BJ (cell line): ENCODE measurements at regions not wholly inside any gene's neighbourhood (a gene's known extent, or its start where the extent isn't known, plus 50 kb on each side); places are given as distances from the start of the nearest gene placed in this dataset.

Experiments used
- CTCF ChIA-PET: fragments of 350-600 bp; formaldehyde crosslinking; extraction: SDS; loops from one replicate; lab custom pipeline; 2021; ENCODE audit warnings: antibody characterized with exemption, inconsistent platforms; lab: Yijun Ruan, JAX
- POLR2A ChIA-PET: fragments of 300-600 bp; sonication (Branson Sonifier 250); formaldehyde crosslinking; extraction: SDS; loops from one replicate; lab custom pipeline; 2021; ENCODE audit warnings: antibody characterized with exemption; lab: Charles Lee
- DNase-seq: peaks from one replicate; pipeline ENCODE4 v3.0.0-alpha.2; 2011; ENCODE audit warnings: low read depth
- H3K27me3 ChIP-seq: 2 replicates; pipeline ENCODE4 v1.6.0; 2011; ENCODE audit warnings: low read length; ENCODE audit not compliant: control insufficient read depth, insufficient read depth
- H3K36me3 ChIP-seq: 2 replicates; pipeline ENCODE4 v1.5.1; 2011; ENCODE audit warnings: low read length; ENCODE audit not compliant: control insufficient read depth, insufficient read depth
- H3K4me3 ChIP-seq: 2 replicates; pipeline ENCODE4 v1.5.1; 2011; ENCODE audit warnings: low read depth, mild to moderate bottlenecking, control low read depth, low read length
- TF ChIP-seq, protein P1 (sequence below): IDR thresholded peaks from 2 replicates; pipeline ENCODE4 v1.5.1; 2011; ENCODE audit warnings: low read depth, mild to moderate bottlenecking, control low read depth, inconsistent platforms, low read length, moderate library complexity; ENCODE audit not compliant: insufficient read depth

DNA sequence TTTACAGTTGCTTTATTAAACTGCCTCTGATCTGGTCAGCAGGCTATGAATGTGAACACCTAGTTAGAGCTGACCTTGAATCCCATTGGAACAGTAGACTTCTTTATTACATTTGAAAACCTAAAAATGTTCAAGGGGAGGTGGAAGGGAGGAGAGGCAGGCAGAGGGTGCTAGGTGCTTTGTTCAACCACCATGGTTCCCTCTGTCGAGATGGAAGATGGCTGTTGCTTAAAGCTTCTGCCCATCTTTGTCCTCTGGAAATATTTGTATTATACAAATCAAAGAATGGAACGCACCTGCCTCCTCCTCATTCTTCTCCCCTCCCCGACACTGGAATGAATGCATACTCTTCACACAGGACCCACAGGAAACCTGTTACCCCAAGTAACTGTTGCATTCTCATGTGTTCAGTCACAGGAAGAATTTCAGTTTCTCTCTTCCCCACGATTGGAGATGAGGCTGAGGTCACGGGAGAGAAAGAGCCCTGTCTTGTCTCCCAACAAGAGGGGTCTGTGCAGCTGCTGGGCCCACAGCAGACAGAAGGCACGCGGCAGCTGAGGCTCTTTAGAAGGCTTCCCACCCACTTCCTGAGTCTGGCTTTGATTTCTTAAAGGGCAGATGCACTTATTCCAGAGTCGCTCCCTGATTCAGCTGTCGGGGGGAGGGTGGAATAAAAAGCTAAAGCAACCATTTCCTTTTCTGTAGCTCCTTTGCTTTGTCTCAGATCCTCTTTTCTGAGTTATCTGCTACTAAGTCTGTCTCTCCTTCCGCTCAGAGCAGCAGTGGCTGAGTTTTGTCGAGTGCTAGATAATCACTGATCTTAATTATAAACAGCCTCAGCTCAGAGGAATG lies 217.9 kb upstream of the BTG1 start:
- DNase-seq, result peak; percentile 13
- Histone ChIP-seq H3K4me3 (no peak overlapping the region), H3K27me3 (no peaks in the 10 kb centered on the region), H3K36me3 (no peaks in the 10 kb centered on the region)
- TF ChIP-seq, protein P1, sequence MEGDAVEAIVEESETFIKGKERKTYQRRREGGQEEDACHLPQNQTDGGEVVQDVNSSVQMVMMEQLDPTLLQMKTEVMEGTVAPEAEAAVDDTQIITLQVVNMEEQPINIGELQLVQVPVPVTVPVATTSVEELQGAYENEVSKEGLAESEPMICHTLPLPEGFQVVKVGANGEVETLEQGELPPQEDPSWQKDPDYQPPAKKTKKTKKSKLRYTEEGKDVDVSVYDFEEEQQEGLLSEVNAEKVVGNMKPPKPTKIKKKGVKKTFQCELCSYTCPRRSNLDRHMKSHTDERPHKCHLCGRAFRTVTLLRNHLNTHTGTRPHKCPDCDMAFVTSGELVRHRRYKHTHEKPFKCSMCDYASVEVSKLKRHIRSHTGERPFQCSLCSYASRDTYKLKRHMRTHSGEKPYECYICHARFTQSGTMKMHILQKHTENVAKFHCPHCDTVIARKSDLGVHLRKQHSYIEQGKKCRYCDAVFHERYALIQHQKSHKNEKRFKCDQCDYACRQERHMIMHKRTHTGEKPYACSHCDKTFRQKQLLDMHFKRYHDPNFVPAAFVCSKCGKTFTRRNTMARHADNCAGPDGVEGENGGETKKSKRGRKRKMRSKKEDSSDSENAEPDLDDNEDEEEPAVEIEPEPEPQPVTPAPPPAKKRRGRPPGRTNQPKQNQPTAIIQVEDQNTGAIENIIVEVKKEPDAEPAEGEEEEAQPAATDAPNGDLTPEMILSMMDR, result no peak
- POLR2A ChIA-PET, result interaction anchor here (0.6 to 0.9 kb wide), 4 partner anchors 11 to 1307 kb away, joined by 3 to 7 read pairs (median 4); partner anchors contain the start of gene BTG1
- CTCF ChIA-PET, result interaction anchor here (0.5 kb wide), 1 partner anchor 1167 kb away, joined by 3 read pairs; no protein-coding TSS in a partner anchor

DNA sequence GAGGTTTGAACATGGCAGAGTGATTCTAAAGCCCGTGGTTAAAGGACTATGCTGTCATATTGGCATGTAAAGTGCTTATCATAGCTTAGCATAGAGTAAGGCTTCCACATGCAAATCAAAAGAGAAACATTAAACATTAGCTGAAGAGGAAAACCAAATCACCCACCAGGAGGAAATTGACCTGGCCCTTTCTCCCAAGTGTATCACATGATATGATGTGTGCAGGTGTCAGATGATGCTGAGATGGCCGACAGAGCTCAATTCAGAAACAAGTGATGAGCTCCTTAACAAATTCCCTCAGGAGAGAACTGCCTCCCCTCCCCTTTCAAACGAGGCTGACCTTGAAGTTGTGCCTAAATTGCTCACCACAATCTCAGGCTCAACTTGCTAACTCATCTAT lies 217.1 kb upstream of the BTG1 start:
- CTCF ChIA-PET, result no interaction called here
- DNase-seq, result no peak
- H3K36me3 ChIP-seq, result no peaks in the 10 kb centered on the region
- no peak overlapping the region for H3K4me3 ChIP-seq
- POLR2A ChIA-PET, result interaction anchor here (0.8 kb wide), 1 partner anchor 80 kb away, joined by 3 read pairs; no protein-coding TSS in a partner anchor
- TF ChIP-seq, protein P1, result no peak
- H3K27me3 ChIP-seq, result no peaks in the 10 kb centered on the region

DNA sequence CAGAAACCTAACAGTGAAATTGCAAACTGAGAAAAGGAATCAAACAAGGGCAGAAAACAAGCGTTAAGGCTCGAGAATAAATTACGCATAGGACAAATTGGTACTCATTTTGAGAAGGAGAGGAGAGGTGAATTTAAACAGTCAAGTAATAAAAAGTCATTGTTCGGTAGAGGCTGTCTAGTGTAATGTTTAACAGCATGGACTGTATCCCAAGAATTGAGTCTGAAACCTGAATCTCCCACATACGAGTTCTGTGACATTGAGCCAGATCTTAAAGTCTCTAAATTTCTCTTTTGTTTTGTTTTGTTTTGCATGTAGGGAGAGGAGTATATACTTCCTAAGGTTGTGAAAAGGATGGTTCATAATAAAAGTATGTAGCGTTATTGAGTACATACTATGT lies 216.5 kb upstream of the BTG1 start:
- ChIA-PET CTCF (interaction anchor here (0.6 to 0.9 kb wide), 2 partner anchors 12 to 626 kb away, joined by 4 read pairs; no protein-coding TSS in a partner anchor), POLR2A (no interaction called here)
- H3K36me3 ChIP-seq, result no peaks in the 10 kb centered on the region
- TF ChIP-seq, protein P1, result no peak
- no peaks in the 10 kb centered on the region for H3K27me3 ChIP-seq
- no peak for DNase-seq
- H3K4me3 ChIP-seq, result no peak overlapping the region

DNA sequence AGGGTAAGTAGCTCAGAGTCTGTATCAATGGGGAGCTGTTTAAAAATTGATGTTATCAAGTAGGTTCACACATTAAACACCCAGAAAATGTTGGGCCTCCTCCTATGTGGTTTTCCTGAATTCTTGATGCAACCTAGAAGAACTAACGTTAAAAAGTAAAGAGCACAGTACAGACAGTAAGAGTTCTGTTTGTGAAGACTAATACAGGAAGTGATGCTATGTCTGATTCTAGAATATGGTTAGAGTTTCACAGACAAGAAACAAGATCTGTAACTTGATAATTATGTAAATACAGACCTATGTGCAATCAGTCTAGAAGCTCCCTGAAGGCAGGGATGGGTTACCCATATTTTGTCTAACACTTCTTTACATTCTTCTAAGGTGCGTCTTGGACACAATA lies 214.9 kb upstream of the BTG1 start:
- no peak for DNase-seq
- CTCF ChIA-PET, result interaction anchor here (0.8 kb wide), 1 partner anchor 9 kb away, joined by 4 read pairs; no protein-coding TSS in a partner anchor

More for the DNA sequence above, 214.9 kb upstream of the BTG1 start:
- Histone ChIP-seq H3K4me3 (no peak overlapping the region), H3K36me3 (no peaks in the 10 kb centered on the region), H3K27me3 (no peaks in the 10 kb centered on the region)
- POLR2A ChIA-PET, result no interaction called here
- TF ChIP-seq, protein P1, result no peak
